ENCODE measurements at regions not wholly inside any gene's neighbourhood (a gene's known extent, or its start where the extent isn't known, plus 50 kb on each side); places are given as distances from the start of the nearest gene placed in this dataset.

GRCh38 chr5:54844905-54845566 lies 140.4 kb downstream of the ESM1 start:
- Histone ChIP-seq H3K27ac (ENCODE audit: control insufficient read depth, insufficient read depth, low read length) (no peak overlapping the region), H3K4me3 (ENCODE audit: control insufficient read depth in 2 of 3, extremely low read depth in 1 of 3, insufficient read depth in 2 of 3, low read depth in 1 of 3, low read length in 3 of 3) (no peak overlapping the region)
- FAIRE-seq, result peak; percentile 52

GRCh38 chr5:54844266-54844665 lies 141.1 kb downstream of the ESM1 start:
- Histone ChIP-seq H3K27ac (ENCODE audit: control insufficient read depth, insufficient read depth, low read length) (no peak overlapping the region), H4K20me1 (ENCODE audit: control insufficient read depth, extremely low read depth, insufficient read depth, low read length) (no peaks in the 10 kb centered on the region), H3K79me2 (ENCODE audit: control insufficient read depth, insufficient read depth, low read length) (no peaks in the 10 kb centered on the region), H3K9me1 (ENCODE audit: control insufficient read depth, extremely low read depth, insufficient read depth, low read length) (no peaks in the 10 kb centered on the region), H2AFZ (ENCODE audit: control insufficient read depth, low read length) (no peak overlapping the region), H3K4me2 (ENCODE audit: control insufficient read depth, extremely low read depth, insufficient read depth, low read depth, low read length) (no peak overlapping the region), H3K9ac (ENCODE audit: control insufficient read depth, extremely low read depth, insufficient read depth, low read length) (no peak overlapping the region), H3K27me3 (ENCODE audit: control insufficient read depth, extremely low read depth, insufficient read depth, low read length) (no peaks in the 10 kb centered on the region), H3K9me3 (ENCODE audit: control insufficient read depth, low read depth, low read length) (no peaks in the 10 kb centered on the region), H3K36me3 (ENCODE audit: control insufficient read depth in 2 of 2, extremely low read depth in 1 of 2, insufficient read depth in 2 of 2, low read length in 2 of 2) (no peaks in the 10 kb centered on the region), H3K4me3 (ENCODE audit: control insufficient read depth in 2 of 3, extremely low read depth in 1 of 3, insufficient read depth in 2 of 3, low read depth in 1 of 3, low read length in 3 of 3) (no peak overlapping the region), H3K4me1 (ENCODE audit: control insufficient read depth, extremely low read depth, insufficient read depth, low read length) (no peaks in the 10 kb centered on the region)
- DNase-seq (ENCODE audit: low read depth, low spot score) (no peak), FAIRE-seq (no peak)
- no peak for TF ChIP-seq EZH2 (IDR thresholded peaks at IDR 0.05; ENCODE audit: low read length)
- TF ChIP-seq CTCF (optimal IDR thresholded peaks at IDR 0.05 in 1 of 3, IDR thresholded peaks at IDR 0.05 in 1 of 3, conservative IDR thresholded peaks at IDR 0.05 in 1 of 3; ENCODE audit: extremely low read depth in 1 of 3, insufficient read depth in 2 of 3, low read length in 3 of 3), result no peak
- dilution Hi-C loops (cut with MboI; ENCODE audit: extremely low pct_ligation_motif_present, low sequenced_read_pairs), result no loop called here

More at GRCh38 chr5:54844905-54845566, 140.4 kb downstream of the ESM1 start:
- H3K9ac ChIP-seq (ENCODE audit: control insufficient read depth, extremely low read depth, insufficient read depth, low read length), result no peak overlapping the region
- H4K20me1 ChIP-seq (ENCODE audit: control insufficient read depth, extremely low read depth, insufficient read depth, low read length), result no peaks in the 10 kb centered on the region
- no peak for DNase-seq (ENCODE audit: low read depth, low spot score)
- H3K9me1 ChIP-seq (ENCODE audit: control insufficient read depth, extremely low read depth, insufficient read depth, low read length), result no peaks in the 10 kb centered on the region
- no peaks in the 10 kb centered on the region for H3K9me3 ChIP-seq (ENCODE audit: control insufficient read depth, low read depth, low read length)
- no peaks in the 10 kb centered on the region for H3K27me3 ChIP-seq (ENCODE audit: control insufficient read depth, extremely low read depth, insufficient read depth, low read length)
- peak in 1 of 3 experiments; percentile 37 for TF ChIP-seq CTCF (optimal IDR thresholded peaks at IDR 0.05 in 1 of 3, IDR thresholded peaks at IDR 0.05 in 1 of 3, conservative IDR thresholded peaks at IDR 0.05 in 1 of 3; ENCODE audit: extremely low read depth in 1 of 3, insufficient read depth in 2 of 3, low read length in 3 of 3)
- TF ChIP-seq EZH2 (IDR thresholded peaks at IDR 0.05; ENCODE audit: low read length), result no peak
- H3K4me1 ChIP-seq (ENCODE audit: control insufficient read depth, extremely low read depth, insufficient read depth, low read length), result no peaks in the 10 kb centered on the region
- H2AFZ ChIP-seq (ENCODE audit: control insufficient read depth, low read length), result no peak overlapping the region
- dilution Hi-C loops (cut with MboI; ENCODE audit: extremely low pct_ligation_motif_present, low sequenced_read_pairs), result no loop called here
- no peaks in the 10 kb centered on the region for H3K36me3 ChIP-seq (ENCODE audit: control insufficient read depth in 2 of 2, extremely low read depth in 1 of 2, insufficient read depth in 2 of 2, low read length in 2 of 2)
- no peak overlapping the region for H3K4me2 ChIP-seq (ENCODE audit: control insufficient read depth, extremely low read depth, insufficient read depth, low read depth, low read length)
- no peaks in the 10 kb centered on the region for H3K79me2 ChIP-seq (ENCODE audit: control insufficient read depth, insufficient read depth, low read length)

All from keratinocyte (primary cell).